WTC11 (cell line): ENCODE measurements at regions not wholly inside any gene's neighbourhood (a gene's known extent, or its start where the extent isn't known, plus 50 kb on each side); places are given as distances from the start of the nearest gene placed in this dataset.

Experiments
- CTCF ChIP-seq: fragments of 200-600 bp; IDR thresholded peaks from 2 replicates; pipeline ENCODE4 v1.8.0; 2022; ENCODE audit warnings: antibody characterized with exemption
- EMX1 ChIP-seq: fragments of 250-450 bp; sonication (Bioruptor Pico); IDR thresholded peaks from 2 replicates; pipeline ENCODE4 v1.8.0; 2021; ENCODE audit warnings: mild to moderate bottlenecking
- NR2C2 ChIP-seq: sonication (generic); formaldehyde crosslinking; IDR thresholded peaks from 2 replicates; pipeline ENCODE4 v1.8.0; 2022; ENCODE audit warnings: mild to moderate bottlenecking, missing genetic modification reagents

GRCh38 chr22:27273853-27274252, 527.7 kb downstream of the MN1 start:
- TF ChIP-seq NR2C2 (CRISPR knock-in tag): no peak
- TF ChIP-seq CTCF: no peak
- TF ChIP-seq EMX1 (CRISPR knock-in tag): no peak
